ENCODE measurements at regions not wholly inside any gene's neighbourhood (a gene's known extent, or its start where the extent isn't known, plus 50 kb on each side); places are given as distances from the start of the nearest gene placed in this dataset.

DNA sequence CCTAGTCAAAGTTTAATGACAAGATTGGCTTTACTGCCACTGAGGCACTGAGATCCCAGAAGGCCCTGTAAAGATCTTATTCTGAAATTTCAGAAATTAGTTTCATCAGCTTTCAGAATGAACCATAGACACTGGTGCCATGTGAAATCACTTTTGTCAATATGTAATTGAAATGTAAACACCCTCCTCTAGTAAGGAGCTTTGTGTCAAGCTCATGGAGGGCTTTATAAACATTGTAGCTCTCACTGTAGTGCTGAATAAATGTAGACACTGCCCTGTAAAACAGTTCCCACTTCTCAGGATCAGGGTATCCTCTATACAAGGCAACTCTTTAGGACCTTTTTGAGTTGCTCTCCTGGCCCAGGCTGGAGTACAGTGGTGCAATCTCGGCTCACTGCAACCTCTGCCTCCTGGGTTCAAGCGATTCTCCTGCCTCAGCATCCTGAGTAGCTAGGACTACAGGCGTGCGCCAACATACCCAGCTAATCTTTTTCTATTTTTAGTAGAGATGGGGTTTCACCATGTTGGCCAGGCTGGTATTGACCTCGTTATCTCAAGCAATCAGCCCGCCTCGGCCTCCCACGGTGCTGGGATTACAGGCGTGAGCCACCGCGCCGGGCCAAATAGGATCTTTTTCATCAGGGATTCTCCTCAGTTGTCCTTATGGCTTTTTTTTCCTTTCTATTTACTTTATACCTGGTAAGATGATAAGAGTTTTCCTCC, 1823.9 kb upstream of the CDH9 start:
- Histone ChIP-seq H3K36me3 (ENCODE audit: control insufficient read depth, insufficient read depth, low read length) (no peaks in the 10 kb centered on the region), H3K9ac (ENCODE audit: insufficient read depth, low read length) (no peak overlapping the region), H3K4me3 (replicated peaks in 1 of 4; ENCODE audit: control extremely low read depth in 1 of 4, insufficient read depth in 1 of 4, low read depth in 3 of 4, low read length in 4 of 4) (no peak overlapping the region), H3K27ac (ENCODE audit: insufficient read depth, low read length) (no peak overlapping the region), H3K4me2 (ENCODE audit: extremely low read depth, insufficient read depth, low read length) (no peak overlapping the region), H3K4me1 (ENCODE audit: control insufficient read depth, extremely low read depth, insufficient read depth, low read length) (no peaks in the 10 kb centered on the region), H2AFZ (ENCODE audit: low read length) (no peak overlapping the region), H3K79me2 (ENCODE audit: control insufficient read depth, insufficient read depth, low read length) (no peaks in the 10 kb centered on the region), H4K20me1 (ENCODE audit: control insufficient read depth, extremely low read depth, insufficient read depth, low read length) (no peaks in the 10 kb centered on the region), H3K9me3 (ENCODE audit: control insufficient read depth, insufficient read depth, low read depth, low read length) (no peaks in the 10 kb centered on the region), H3K27me3 (ENCODE audit: control insufficient read depth, insufficient read depth, low read length) (no peaks in the 10 kb centered on the region)
- DNase-seq (ENCODE audit: low read depth in 2 of 2): no peak
- TF ChIP-seq EZH2 (IDR thresholded peaks at IDR 0.05; ENCODE audit: low read length, missing control alignments): no peak
- TF ChIP-seq, protein P1, sequence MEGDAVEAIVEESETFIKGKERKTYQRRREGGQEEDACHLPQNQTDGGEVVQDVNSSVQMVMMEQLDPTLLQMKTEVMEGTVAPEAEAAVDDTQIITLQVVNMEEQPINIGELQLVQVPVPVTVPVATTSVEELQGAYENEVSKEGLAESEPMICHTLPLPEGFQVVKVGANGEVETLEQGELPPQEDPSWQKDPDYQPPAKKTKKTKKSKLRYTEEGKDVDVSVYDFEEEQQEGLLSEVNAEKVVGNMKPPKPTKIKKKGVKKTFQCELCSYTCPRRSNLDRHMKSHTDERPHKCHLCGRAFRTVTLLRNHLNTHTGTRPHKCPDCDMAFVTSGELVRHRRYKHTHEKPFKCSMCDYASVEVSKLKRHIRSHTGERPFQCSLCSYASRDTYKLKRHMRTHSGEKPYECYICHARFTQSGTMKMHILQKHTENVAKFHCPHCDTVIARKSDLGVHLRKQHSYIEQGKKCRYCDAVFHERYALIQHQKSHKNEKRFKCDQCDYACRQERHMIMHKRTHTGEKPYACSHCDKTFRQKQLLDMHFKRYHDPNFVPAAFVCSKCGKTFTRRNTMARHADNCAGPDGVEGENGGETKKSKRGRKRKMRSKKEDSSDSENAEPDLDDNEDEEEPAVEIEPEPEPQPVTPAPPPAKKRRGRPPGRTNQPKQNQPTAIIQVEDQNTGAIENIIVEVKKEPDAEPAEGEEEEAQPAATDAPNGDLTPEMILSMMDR (conservative IDR thresholded peaks at IDR 0.05 in 1 of 2, IDR thresholded peaks at IDR 0.05 in 1 of 2; ENCODE audit: low read depth in 1 of 2, low read length in 2 of 2): no peak

DNA sequence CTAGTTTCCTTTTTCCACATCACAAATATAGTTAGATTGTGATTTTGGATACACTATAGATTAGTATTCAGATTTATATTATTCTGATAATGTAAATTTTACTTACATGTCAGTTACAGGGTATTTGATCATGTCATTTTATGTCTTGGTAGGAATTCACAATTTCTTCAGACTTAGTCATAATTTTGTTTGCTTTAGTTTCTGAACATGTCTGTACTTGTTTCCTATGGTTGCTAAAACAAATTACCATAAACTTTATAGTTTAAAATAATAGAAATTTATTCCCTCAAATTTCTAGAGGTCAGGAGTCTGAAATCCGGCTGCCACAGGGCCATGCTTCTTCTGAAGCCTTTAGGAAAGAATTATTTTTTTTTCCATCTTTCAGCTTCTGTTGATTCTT, 1817.2 kb upstream of the CDH9 start:
- no peaks in the 10 kb centered on the region for H4K20me1 ChIP-seq (ENCODE audit: control insufficient read depth, extremely low read depth, insufficient read depth, low read length)
- no peak overlapping the region for H3K27ac ChIP-seq (ENCODE audit: insufficient read depth, low read length)
- no peaks in the 10 kb centered on the region for H3K9me3 ChIP-seq (ENCODE audit: control insufficient read depth, insufficient read depth, low read depth, low read length)
- no peak for DNase-seq (ENCODE audit: low read depth in 2 of 2)
- H3K36me3 ChIP-seq (ENCODE audit: control insufficient read depth, insufficient read depth, low read length): no peaks in the 10 kb centered on the region
- no peak overlapping the region for H2AFZ ChIP-seq (ENCODE audit: low read length)
- no peak overlapping the region for H3K4me2 ChIP-seq (ENCODE audit: extremely low read depth, insufficient read depth, low read length)
- H3K4me3 ChIP-seq (replicated peaks in 1 of 4; ENCODE audit: control extremely low read depth in 1 of 4, insufficient read depth in 1 of 4, low read depth in 3 of 4, low read length in 4 of 4): no peak overlapping the region
- H3K27me3 ChIP-seq (ENCODE audit: control insufficient read depth, insufficient read depth, low read length): no peaks in the 10 kb centered on the region
- TF ChIP-seq, protein P1 (conservative IDR thresholded peaks at IDR 0.05 in 1 of 2, IDR thresholded peaks at IDR 0.05 in 1 of 2; ENCODE audit: low read depth in 1 of 2, low read length in 2 of 2): no peak
- TF ChIP-seq EZH2 (IDR thresholded peaks at IDR 0.05; ENCODE audit: low read length, missing control alignments): no peak
- no peaks in the 10 kb centered on the region for H3K4me1 ChIP-seq (ENCODE audit: control insufficient read depth, extremely low read depth, insufficient read depth, low read length)
- no peaks in the 10 kb centered on the region for H3K79me2 ChIP-seq (ENCODE audit: control insufficient read depth, insufficient read depth, low read length)
- H3K9ac ChIP-seq (ENCODE audit: insufficient read depth, low read length): no peak overlapping the region

DNA sequence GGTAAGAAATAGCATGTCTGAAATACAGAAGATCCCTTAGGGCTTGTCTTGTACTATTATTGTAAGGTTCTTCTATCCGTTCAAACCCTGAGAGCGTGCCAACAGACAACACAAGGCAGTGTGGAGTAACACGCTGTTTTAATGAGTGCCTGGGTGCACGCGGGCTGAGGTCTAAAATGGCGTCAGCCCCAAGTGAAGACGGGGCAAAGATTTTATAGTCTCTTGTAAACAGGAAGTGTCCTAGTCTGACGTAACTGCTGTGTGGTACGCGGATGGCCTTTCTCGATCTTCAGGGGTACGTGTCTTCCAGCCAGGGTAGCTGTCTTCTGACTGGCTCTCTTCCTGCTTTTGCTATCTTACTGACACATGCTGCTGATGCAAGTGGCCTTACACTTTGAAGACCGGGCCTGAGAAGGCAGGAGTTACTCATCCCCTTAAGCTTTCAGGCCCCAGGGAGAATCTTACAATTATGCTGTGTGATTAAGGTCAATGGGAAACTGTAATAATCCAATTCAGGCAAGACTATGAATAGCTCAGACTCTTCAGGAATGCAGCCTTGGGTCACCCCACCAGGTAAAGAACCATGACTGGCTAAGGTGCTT, 1812.0 kb upstream of the CDH9 start:
- DNase-seq (ENCODE audit: low read depth in 2 of 2): no peak
- Histone ChIP-seq H3K4me1 (ENCODE audit: control insufficient read depth, extremely low read depth, insufficient read depth, low read length) (no peaks in the 10 kb centered on the region), H3K9ac (ENCODE audit: insufficient read depth, low read length) (no peak overlapping the region), H3K9me3 (ENCODE audit: control insufficient read depth, insufficient read depth, low read depth, low read length) (no peaks in the 10 kb centered on the region), H3K4me2 (ENCODE audit: extremely low read depth, insufficient read depth, low read length) (no peak overlapping the region), H3K27ac (ENCODE audit: insufficient read depth, low read length) (no peak overlapping the region), H3K36me3 (ENCODE audit: control insufficient read depth, insufficient read depth, low read length) (no peaks in the 10 kb centered on the region), H2AFZ (ENCODE audit: low read length) (no peak overlapping the region), H3K79me2 (ENCODE audit: control insufficient read depth, insufficient read depth, low read length) (no peaks in the 10 kb centered on the region), H3K4me3 (replicated peaks in 1 of 4; ENCODE audit: control extremely low read depth in 1 of 4, insufficient read depth in 1 of 4, low read depth in 3 of 4, low read length in 4 of 4) (no peak overlapping the region), H4K20me1 (ENCODE audit: control insufficient read depth, extremely low read depth, insufficient read depth, low read length) (no peaks in the 10 kb centered on the region), H3K27me3 (ENCODE audit: control insufficient read depth, insufficient read depth, low read length) (no peaks in the 10 kb centered on the region)
- TF ChIP-seq EZH2 (IDR thresholded peaks at IDR 0.05; ENCODE audit: low read length, missing control alignments): no peak
- TF ChIP-seq, protein P1 (conservative IDR thresholded peaks at IDR 0.05 in 1 of 2, IDR thresholded peaks at IDR 0.05 in 1 of 2; ENCODE audit: low read depth in 1 of 2, low read length in 2 of 2): no peak

Measured in fibroblast of lung (primary cell).